IgD-negative memory B cell (primary cell): ENCODE measurements at regions not wholly inside any gene's neighbourhood (a gene's known extent, or its start where the extent isn't known, plus 50 kb on each side); places are given as distances from the start of the nearest gene placed in this dataset.

Source experiments
- H3K27ac Mint-ChIP-seq, 3 donors: one replicate each; pipeline ENCODE4 v1.8.0; 2020 to 2022; ENCODE audit warnings: mild to moderate bottlenecking in 3 of 3, mixed read lengths in 3 of 3, moderate library complexity in 1 of 3
- H3K27me3 Mint-ChIP-seq: one replicate; pipeline ENCODE4 v1.8.0; 2021; ENCODE audit warnings: mixed read lengths
- H3K36me3 Mint-ChIP-seq: one replicate; pipeline ENCODE4 v1.8.0; 2020; ENCODE audit warnings: mild to moderate bottlenecking, mixed read lengths
- H3K4me1 Mint-ChIP-seq, 3 donors: one replicate each; pipeline ENCODE4 v1.8.0; 2020 to 2022; ENCODE audit warnings: mixed read lengths in 3 of 3, mild to moderate bottlenecking in 1 of 3
- H3K4me3 Mint-ChIP-seq, 4 donors: one replicate each; pipeline ENCODE4 v1.8.0; 2020 to 2022; ENCODE audit warnings: mild to moderate bottlenecking in 4 of 4, mixed read lengths in 4 of 4, moderate library complexity in 3 of 4
- H3K9me3 Mint-ChIP-seq, 3 donors: one replicate each; pipeline ENCODE4 v1.8.0; 2020 to 2021; ENCODE audit warnings: mixed read lengths in 3 of 3, mild to moderate bottlenecking in 1 of 3

DNA sequence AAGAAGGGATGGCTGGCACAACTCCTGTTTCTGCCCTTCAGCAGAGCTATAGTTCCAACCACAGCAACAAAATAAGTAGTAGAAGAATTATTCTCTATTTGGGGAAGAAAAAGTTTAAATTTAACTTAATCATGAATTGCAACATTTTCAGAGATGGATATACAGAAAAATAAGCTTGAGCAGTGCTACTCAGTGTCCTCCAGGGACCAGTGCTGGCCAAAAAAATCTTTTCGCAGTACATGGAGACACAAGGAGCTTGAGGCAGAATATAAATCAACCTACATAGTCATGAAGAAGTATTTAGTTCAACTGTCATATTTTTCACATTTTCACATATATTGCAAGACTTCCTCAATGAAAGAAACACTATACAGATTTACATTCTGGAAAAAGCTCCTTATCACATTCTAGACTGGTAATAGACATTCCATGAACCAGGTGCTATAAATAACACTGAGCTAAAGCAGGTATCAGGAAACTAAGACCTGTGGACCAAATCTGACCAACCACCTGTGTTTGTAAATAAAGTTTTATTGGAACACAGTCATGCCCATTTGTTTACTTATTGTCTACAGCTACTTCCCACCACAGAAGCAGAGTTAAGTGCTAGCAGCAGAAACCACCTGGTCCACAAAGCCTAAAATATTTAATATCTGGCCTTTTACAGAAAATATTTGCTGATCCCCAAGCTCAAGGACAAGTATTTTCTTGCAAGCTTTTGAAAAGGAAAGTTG, 101.9 kb downstream of the RGS21 start:
- H3K4me1 Mint-ChIP-seq: no peaks in the 10 kb centered on the region
- H3K4me3 Mint-ChIP-seq: no peak overlapping the region
- H3K36me3 Mint-ChIP-seq: no peaks in the 10 kb centered on the region
- H3K9me3 Mint-ChIP-seq: peaks cover 0 to 3% (median 0%) of the 10 kb centered on the region in 3 donors
- H3K27ac Mint-ChIP-seq: no peak overlapping the region
- H3K27me3 Mint-ChIP-seq: no peaks in the 10 kb centered on the region

DNA sequence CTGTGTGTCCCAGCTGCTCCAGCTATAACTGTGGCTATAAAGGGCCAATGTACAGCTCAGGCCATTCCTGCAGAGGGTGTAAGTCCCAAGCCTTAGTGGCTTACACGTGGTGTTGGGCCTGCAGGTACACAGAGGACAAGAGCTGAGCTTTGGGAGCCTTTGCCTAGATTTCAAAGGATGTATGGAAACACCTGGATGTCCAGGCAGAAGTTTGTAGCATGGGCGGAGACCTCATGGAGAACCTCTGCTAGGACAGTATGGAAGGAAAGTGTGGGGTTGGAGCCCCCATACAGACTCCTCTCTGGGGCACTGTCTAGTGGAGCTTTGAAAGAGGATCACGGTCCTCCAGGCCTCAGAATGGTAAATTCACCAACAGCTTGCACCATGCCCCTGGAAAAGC, 113.9 kb downstream of the RGS21 start:
- Mint-ChIP-seq H3K27ac (no peak overlapping the region), H3K4me3 (no peak overlapping the region), H3K36me3 (peaks cover 1% of the 10 kb centered on the region), H3K27me3 (no peaks in the 10 kb centered on the region), H3K9me3 (peaks cover 6 to 21% (median 9%) of the 10 kb centered on the region in 3 donors), H3K4me1 (no peaks in the 10 kb centered on the region)

DNA sequence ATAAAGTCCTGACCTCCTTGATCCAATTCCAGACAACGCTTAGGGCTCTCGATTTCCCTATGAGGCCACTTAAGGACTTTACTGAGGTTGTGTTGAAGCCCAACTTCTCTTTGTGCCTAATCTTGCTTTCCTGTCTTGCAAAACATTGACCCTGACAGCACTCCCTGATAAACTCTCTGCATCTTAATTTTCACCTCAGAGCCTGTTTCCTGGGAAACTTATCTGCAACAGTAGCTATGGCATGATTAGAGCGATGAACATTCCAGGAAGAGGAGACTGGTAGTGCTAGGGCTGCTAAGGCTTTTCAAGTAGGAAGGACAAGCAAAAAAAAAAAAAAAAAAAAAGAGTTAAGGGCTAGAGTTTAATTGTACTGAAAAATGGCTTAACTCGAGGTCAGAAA, 118.9 kb downstream of the RGS21 start:
- H3K27ac Mint-ChIP-seq: no peak overlapping the region
- H3K27me3 Mint-ChIP-seq: peaks cover 2% of the 10 kb centered on the region
- H3K36me3 Mint-ChIP-seq: peaks cover 2% of the 10 kb centered on the region
- no peaks in the 10 kb centered on the region for H3K4me1 Mint-ChIP-seq
- peaks cover 0 to 9% (median 7%) of the 10 kb centered on the region in 3 donors for H3K9me3 Mint-ChIP-seq
- no peak overlapping the region for H3K4me3 Mint-ChIP-seq

DNA sequence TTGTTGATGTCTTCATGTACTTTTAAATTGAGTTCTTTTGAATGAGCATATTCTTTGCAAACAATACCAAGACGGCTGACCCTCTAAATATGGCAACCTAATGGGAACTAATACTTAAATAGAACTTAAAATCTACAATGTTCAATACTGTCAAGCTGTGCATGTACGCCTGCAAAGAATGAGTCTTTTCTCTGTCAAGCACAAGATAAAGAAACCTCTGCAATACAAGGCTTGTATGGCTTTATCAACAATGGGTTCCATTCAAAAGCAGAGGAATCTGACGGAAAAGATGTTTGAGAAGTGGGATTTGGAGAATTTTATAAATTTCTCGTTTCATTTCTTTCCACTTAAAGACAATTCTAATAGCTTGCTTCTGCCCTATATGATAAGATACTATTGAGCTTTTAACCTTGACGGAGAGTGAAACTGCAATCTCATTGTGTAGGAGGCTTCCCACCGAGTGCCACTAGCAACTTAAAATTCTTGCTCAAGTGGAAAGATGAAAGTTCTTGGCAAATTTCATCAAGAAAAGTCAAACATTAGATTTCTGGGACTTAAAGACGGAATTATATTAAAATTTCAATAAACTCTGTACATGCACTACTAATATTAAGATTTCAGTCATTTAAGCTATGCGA, 119.8 kb downstream of the RGS21 start:
- H3K4me3 Mint-ChIP-seq: no peak overlapping the region
- H3K27ac Mint-ChIP-seq: no peak overlapping the region
- peaks cover 2% of the 10 kb centered on the region for H3K36me3 Mint-ChIP-seq
- no peaks in the 10 kb centered on the region for H3K4me1 Mint-ChIP-seq
- H3K27me3 Mint-ChIP-seq: peaks cover 2% of the 10 kb centered on the region
- peaks cover 0 to 5% (median 3%) of the 10 kb centered on the region in 3 donors for H3K9me3 Mint-ChIP-seq

DNA sequence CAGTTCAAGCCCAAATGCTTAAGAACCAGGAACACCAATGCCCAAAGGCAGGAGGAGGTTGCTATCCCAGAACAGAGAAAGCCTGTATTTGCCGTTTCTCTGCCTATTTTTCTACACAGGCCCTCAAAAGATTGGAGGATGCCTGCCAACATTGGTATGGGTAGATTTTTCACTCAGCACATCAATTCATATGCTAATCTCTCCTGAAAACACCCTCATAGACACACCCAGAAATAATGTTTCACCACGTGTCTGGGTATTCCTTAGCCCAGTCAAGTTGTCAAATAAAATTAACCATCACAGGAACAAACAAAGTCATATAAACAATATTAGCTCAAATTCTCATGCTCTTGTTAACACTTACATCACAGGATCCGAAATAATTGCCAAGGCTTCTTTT, 121.9 kb downstream of the RGS21 start:
- Mint-ChIP-seq H3K27me3 (peaks cover 2% of the 10 kb centered on the region), H3K9me3 (peaks cover 0 to 4% (median 2%) of the 10 kb centered on the region in 3 donors), H3K4me1 (no peaks in the 10 kb centered on the region), H3K36me3 (peaks cover 2% of the 10 kb centered on the region), H3K27ac (no peak overlapping the region), H3K4me3 (no peak overlapping the region)

DNA sequence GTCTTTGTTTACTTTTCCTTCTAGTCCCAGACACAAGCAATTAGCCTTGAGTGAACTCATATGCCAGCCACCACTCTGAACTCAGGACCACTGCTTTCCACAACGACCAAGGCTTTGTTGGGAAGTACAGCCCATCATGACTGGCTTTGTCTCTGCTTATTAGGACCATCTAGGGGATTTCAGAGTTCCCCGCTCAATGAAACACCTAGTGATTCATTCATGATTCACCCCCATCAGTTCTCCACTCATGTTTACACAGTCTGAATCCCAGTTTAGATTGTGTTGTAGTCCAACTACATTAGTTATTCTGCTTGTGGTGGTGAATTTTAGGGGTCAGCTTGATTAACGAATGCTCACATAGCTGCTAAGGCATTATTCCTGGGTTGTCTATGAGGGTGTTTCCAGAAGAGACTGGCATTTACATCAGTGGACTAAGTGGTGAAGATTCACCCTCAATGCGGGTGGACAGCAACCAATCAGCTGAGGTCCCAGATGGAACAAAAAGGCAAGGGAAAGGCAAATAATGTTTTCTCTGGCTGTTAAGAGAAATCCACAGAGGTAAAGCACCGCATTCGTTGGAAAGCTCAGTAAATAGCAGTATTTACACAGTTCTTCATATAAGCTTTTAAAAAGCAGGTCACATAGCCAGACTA, 122.7 kb downstream of the RGS21 start:
- no peak overlapping the region for H3K4me3 Mint-ChIP-seq
- no peaks in the 10 kb centered on the region for H3K4me1 Mint-ChIP-seq
- H3K9me3 Mint-ChIP-seq: no peaks in the 10 kb centered on the region
- peaks cover 2% of the 10 kb centered on the region for H3K27me3 Mint-ChIP-seq
- peaks cover 2% of the 10 kb centered on the region for H3K36me3 Mint-ChIP-seq
- H3K27ac Mint-ChIP-seq: no peak overlapping the region

DNA sequence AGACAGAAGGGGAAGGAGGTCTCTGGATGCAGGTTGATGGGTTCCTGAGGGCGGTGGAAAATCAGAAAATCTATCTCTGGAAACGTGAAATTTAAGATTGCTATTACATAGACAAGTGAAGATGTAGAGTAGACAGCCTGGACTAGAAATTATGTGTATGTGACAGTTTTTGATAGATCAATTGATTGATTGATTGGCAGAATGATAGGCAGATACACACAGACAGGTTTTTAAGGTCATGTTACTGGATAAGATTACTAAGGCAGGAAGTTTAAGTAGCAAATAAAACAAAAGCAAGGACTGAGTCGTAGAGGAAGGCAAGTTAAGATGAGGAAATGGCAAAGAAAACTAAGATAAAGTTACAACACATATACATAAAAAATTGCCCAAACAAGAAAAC, 124.7 kb downstream of the RGS21 start:
- Mint-ChIP-seq H3K36me3 (no peaks in the 10 kb centered on the region), H3K4me3 (no peak overlapping the region), H3K27ac (no peak overlapping the region), H3K4me1 (no peaks in the 10 kb centered on the region), H3K27me3 (peaks cover 2% of the 10 kb centered on the region), H3K9me3 (no peaks in the 10 kb centered on the region)

DNA sequence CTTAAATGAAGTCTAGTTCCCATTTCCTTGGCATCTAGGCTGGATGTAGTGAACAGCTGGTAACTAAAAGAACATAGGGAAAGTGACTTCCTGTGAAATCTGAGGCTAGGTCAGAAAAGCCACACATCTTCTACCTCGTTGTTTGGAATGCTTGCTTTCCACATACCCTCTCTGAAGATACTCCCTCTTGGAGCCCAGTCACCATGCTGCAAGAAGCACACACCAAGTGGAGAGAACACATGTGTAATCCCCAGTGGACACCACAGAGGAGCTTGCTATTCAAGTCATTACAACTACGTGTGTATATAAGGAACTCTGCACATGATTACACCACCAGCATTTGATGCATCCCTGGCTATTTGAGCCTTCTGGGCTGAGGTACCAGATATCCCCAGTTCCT, 125.9 kb downstream of the RGS21 start:
- Mint-ChIP-seq H3K9me3 (no peaks in the 10 kb centered on the region), H3K36me3 (no peaks in the 10 kb centered on the region), H3K27ac (no peak overlapping the region), H3K4me3 (no peak overlapping the region), H3K27me3 (peaks cover 2% of the 10 kb centered on the region), H3K4me1 (no peaks in the 10 kb centered on the region)

DNA sequence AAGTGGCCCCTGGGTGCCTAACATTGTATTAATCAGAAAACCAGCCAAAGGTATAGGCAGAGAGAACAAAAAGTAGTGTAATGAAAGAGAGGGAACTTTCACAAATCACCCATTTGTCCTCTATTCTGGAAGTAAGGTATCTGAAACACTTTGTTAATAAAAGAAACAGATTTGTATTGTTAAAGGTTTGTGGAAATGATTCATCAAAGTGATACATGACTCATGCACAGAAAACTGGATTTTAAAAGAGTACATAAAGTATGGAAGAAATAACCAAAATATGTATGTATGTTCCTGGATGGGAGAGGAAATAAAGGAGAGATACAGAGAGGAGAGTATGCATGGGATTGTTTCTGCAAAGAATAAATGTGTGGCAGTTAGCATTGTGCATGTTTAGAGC, 126.8 kb downstream of the RGS21 start:
- no peak overlapping the region for H3K4me3 Mint-ChIP-seq
- no peak overlapping the region for H3K27ac Mint-ChIP-seq
- H3K9me3 Mint-ChIP-seq: no peaks in the 10 kb centered on the region
- H3K4me1 Mint-ChIP-seq: no peaks in the 10 kb centered on the region
- no peaks in the 10 kb centered on the region for H3K27me3 Mint-ChIP-seq
- no peaks in the 10 kb centered on the region for H3K36me3 Mint-ChIP-seq

DNA sequence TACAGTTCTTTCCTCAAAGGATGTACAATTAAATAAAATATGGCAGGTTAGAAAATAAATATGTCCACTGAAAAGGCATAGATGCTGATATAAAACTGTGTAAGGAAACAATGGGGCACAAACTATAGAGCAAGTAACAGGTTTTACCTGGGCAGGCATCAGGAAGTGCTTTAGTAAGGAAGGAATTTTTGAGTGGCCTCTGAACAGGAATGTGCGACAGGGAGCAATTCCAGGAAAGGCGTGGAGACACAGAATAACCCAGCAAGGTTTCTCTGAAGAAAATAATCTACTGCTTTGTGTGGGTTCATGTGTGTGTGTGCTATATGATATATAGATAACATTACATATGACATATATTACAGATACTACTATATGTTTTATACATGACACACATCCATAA, 128.4 kb downstream of the RGS21 start:
- no peaks in the 10 kb centered on the region for H3K27me3 Mint-ChIP-seq
- H3K4me1 Mint-ChIP-seq: no peaks in the 10 kb centered on the region
- H3K36me3 Mint-ChIP-seq: no peaks in the 10 kb centered on the region
- H3K9me3 Mint-ChIP-seq: no peaks in the 10 kb centered on the region
- peak overlapping the region in 1 of 3 donors; percentile 82 for H3K27ac Mint-ChIP-seq
- no peak overlapping the region for H3K4me3 Mint-ChIP-seq

DNA sequence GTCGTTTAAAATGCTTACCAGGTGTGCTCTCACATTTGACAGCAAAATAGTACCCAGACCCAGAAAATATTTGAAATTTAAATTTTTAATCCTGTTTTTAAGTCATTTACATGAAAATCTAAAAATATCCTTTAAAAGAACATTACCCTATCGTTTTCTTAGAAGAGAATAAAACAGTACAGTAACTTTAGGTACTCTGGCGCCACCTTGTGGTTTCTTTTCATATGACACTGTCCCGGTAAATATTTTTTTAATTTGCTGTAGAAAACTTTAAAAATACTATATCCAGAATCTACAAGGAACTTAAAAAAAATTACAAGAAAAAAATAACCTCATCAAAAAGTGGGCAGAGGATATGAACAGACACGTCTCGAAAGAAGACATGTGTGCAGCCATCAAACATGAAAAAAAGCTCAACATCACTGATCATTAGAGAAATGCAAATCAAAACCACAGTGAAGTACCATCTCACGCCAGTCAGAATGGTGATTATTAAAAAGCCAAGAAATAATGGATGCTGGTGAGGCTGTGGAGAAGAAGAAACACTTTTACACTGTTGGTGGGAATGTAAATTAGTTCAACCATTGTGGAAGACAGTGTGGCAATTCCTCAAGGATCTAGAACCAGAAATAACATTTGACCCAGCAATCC, 129.2 kb downstream of the RGS21 start:
- no peaks in the 10 kb centered on the region for H3K36me3 Mint-ChIP-seq
- H3K27me3 Mint-ChIP-seq: peaks cover 2% of the 10 kb centered on the region
- no peaks in the 10 kb centered on the region for H3K4me1 Mint-ChIP-seq
- H3K4me3 Mint-ChIP-seq: no peak overlapping the region
- H3K27ac Mint-ChIP-seq: no peak overlapping the region
- no peaks in the 10 kb centered on the region for H3K9me3 Mint-ChIP-seq

DNA sequence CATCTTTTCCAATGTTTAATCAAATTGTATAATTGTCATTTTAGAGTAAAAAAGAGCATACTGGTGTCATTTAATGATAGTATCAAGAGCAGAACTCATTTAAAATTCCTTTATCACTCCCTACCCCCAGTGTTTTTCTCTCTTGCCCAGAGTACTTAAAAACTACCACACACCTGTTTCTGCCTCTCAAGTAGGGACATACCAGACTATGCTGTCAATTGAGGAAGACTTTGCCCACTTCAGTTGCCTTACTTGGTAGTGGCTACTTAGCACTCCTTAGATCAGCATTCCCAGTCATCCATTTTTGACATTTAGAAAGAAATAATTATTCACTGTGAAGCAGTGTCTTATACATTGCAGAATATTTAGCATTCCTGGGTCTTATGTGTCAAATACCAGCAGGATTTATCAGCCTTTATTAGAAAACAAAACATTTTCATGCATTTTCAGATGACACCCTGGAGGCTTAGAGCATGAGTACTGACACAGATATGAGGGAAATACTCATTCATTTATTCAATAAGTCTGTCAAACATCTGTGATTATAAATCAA, 127.5 kb upstream of the RGS1 start:
- no peak overlapping the region for H3K27ac Mint-ChIP-seq
- H3K4me3 Mint-ChIP-seq: no peak overlapping the region
- H3K9me3 Mint-ChIP-seq: no peaks in the 10 kb centered on the region
- no peaks in the 10 kb centered on the region for H3K4me1 Mint-ChIP-seq
- no peaks in the 10 kb centered on the region for H3K36me3 Mint-ChIP-seq
- peaks cover 5% of the 10 kb centered on the region for H3K27me3 Mint-ChIP-seq

DNA sequence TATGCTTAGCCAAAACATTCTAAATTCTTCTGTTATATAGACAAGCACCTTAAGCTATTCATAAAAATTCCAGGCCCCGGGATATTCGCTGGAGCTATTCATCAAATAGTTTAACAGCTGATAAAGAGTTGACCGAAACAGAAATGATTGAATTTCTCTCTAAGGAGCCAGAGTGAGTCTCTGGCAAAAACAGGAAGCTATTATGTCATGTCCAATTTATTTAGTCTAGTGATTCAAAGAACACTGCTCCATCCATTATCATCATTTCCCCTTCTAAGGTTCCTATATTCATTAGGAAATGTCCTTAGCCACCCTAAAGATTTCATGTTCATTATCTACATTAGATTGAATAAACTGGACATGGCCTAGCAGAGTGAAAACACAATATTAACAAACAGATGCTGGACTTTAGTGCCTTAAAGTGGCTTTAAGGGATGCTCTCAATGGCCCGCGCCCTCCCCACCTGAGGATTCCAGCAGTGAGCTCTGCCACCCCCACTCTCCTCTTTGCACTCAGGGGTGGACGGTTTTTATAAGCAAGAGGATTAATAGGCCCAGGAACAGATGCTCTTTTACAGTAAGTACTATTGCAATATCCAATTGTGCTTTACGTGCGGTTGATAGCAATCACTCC, 122.1 kb upstream of the RGS1 start:
- Mint-ChIP-seq H3K4me1 (no peaks in the 10 kb centered on the region), H3K36me3 (no peaks in the 10 kb centered on the region), H3K27ac (no peak overlapping the region), H3K4me3 (no peak overlapping the region), H3K27me3 (peaks cover 7% of the 10 kb centered on the region), H3K9me3 (no peaks in the 10 kb centered on the region)

DNA sequence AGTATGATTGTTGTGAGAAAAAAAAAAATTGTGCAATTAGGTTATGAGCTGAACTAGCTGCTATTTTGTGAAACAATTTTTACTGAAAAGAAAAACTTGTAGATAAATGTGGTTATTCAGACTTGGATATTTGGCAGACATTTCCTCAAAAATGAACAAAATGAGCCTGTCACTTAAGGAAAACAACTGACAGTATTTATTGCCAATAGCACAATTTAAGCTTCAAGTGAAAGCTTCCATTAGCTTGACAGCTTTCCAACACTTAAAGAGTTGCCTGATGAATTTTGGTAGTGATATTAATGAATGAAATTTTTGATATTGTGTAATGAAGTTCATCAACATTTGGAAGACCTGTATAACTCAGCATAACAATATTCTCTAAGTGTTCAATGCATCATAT, 116.1 kb upstream of the RGS1 start:
- Mint-ChIP-seq H3K4me1 (peaks cover 0 to 2% (median 0%) of the 10 kb centered on the region in 3 donors), H3K9me3 (no peaks in the 10 kb centered on the region), H3K27ac (no peak overlapping the region), H3K4me3 (no peak overlapping the region), H3K27me3 (peaks cover 6% of the 10 kb centered on the region), H3K36me3 (peaks cover 2% of the 10 kb centered on the region)

DNA sequence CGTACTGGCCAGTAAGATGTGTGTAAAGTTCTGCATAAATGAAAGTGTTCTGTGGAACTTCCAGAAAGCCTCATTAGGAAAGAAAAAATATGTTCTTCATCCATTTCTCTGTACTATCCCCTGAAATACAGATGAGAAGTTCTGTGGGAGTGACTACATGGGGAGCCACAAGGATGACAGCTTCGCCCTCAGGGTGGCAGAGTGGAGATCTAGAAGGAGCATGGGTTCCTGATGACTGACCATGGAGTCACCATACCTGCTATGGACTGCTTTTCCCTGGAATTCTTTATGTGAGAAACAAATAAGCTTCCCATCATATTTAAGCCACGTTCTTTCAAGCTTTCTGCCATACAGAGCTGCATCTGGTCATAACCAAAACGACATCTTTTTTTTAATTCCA, 113.9 kb upstream of the RGS1 start:
- Mint-ChIP-seq H3K27ac (no peak overlapping the region), H3K36me3 (peaks cover 2% of the 10 kb centered on the region), H3K27me3 (peaks cover 12% of the 10 kb centered on the region), H3K9me3 (peaks cover 0 to 3% (median 0%) of the 10 kb centered on the region in 3 donors), H3K4me1 (peaks cover 0 to 2% (median 0%) of the 10 kb centered on the region in 3 donors), H3K4me3 (no peak overlapping the region)
